GM04503 (cell line): ENCODE measurements at regions not wholly inside any gene's neighbourhood (a gene's known extent, or its start where the extent isn't known, plus 50 kb on each side); places are given as distances from the start of the nearest gene placed in this dataset.
"Not testable (repeated sequence)": the region's sequence is repeated elsewhere in the genome, so short reads cannot be mapped to it uniquely, and the experiment has no call there.

Source experiments
- DNase-seq: peaks from one replicate; pipeline ENCODE4 v3.0.0-alpha.2; 2012; ENCODE audit warnings: low read depth

- DNase-seq: no peak
Observed at GRCh38 chr12:116430911-116431565, 128.1 kb upstream of the MAP1LC3B2 start.

GRCh38 chr12:116431677-116432300 lies 127.4 kb upstream of the MAP1LC3B2 start:
- DNase-seq: no peak

DNA sequence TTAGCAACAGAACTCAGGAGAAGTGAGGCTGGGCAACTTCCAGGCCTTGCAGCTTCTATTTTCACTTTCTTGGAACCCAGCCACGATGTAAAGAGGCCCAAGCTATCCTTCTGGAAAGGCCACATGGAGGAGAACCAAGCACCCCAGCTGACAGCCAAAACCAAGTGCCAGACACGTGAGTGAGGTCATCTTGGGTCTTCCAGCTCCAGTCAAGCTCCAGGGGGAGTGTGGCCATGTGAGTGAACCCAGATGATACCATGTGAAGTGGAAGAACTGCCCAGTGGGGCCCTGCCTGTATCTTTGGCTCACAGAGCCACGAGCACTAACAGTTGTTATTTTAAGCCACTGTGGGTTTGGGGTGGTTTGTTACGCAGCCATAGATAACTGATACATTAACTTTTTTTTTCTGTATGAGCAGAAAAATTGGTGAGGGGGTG lies 126.8 kb upstream of the MAP1LC3B2 start:
- DNase-seq: peak; percentile 47

DNA sequence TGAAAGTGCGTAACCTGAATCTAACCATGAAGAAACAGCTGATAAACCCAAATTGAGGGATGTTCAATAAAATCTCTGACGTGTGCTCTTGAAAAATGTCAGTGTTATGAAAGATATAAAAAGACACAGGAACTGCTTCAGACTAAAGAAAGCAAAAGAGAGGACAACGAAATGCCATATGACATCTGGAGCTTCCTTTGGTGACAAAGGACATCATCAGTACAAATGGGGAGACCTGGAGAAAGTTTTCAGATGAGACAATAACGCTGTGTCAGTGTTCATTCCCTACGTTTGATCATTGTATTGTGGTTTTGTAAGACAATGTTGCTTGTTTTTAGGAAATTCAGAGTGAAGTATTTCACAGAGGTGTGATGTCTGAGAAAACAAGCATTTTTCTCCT lies 125.9 kb upstream of the MAP1LC3B2 start:
- DNase-seq: no peak

GRCh38 chr12:116434155-116435011 lies 124.8 kb upstream of the MAP1LC3B2 start:
- DNase-seq: peak; percentile 86

GRCh38 chr12:116435984-116436383 lies 123.2 kb upstream of the MAP1LC3B2 start:
- DNase-seq: no peak

GRCh38 chr12:116436561-116437249 lies 122.5 kb upstream of the MAP1LC3B2 start:
- no peak for DNase-seq

- DNase-seq: no peak
Observed at GRCh38 chr12:116441292-116441691, 117.9 kb upstream of the MAP1LC3B2 start.

DNA sequence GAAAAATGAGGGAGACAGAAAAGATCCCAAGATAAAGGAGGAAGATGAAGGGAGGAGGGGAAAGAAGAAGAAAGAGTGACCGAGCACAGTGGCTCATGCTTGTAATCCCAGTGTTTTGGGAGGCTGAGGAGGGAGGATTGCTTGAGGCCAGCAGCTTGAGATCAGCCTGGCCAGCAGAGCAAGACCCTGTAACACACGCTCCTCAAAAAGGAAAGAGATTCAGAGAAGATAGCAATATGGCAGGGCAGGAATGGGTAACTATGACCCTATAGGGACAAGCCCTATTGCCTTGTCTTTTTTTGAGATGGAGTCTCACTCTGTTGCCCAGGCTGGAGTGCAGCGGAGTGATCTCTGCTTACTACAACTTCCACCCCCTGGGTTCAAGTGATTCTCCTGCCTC lies 116.9 kb upstream of the MAP1LC3B2 start:
- no peak for DNase-seq

- no peak for DNase-seq
Observed at GRCh38 chr12:116442946-116443345, 116.2 kb upstream of the MAP1LC3B2 start.

- no peak for DNase-seq
Observed at GRCh38 chr12:116443821-116444589, 115.2 kb upstream of the MAP1LC3B2 start.

DNA sequence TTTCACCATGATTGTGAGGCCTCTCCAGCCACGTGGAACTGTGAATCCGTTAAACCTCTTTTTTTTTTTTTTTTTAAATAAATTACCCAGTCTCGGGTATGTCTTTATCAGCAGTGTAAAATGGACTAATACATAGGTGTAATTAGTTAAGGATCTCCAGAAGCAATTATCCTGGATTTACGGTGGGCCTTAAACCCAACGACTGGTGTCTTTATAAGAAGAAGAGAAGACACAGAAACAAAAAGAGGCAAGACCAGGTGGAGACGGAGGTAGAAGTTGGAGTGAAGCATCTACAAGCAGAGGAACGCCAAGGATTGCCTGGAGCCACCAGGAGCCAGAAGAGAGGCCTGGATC lies 114.6 kb upstream of the MAP1LC3B2 start:
- DNase-seq: no peak

- no peak for DNase-seq
Observed at GRCh38 chr12:116448165-116448739, 110.9 kb upstream of the MAP1LC3B2 start.

- no peak for DNase-seq
Observed at GRCh38 chr12:116450406-116450910, 108.7 kb upstream of the MAP1LC3B2 start.

- not testable (repeated sequence) for DNase-seq
Observed at GRCh38 chr12:116452975-116453374, 106.2 kb upstream of the MAP1LC3B2 start.

DNA sequence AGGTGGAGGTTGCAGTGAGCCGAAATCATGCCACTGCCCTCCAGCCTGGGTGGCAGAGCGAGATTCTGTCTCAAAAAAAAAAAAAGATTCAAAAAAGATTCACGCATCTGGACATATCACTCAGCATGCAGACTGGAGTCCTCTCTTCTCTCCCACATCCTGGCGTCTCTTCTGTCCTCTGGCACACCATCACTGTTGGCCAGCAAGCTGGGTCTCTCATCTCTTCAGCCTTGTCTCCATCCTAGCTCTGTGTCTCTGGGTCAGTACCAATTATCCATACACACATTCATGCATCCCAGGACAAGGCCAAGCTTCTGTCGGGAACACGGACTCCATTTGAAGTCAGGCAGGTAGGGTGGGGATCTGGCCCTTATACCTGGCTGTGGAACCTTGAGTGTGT lies 105.5 kb upstream of the MAP1LC3B2 start:
- DNase-seq: no peak

GRCh38 chr12:116454076-116454475 lies 105.1 kb upstream of the MAP1LC3B2 start:
- DNase-seq: no peak

GRCh38 chr12:116454950-116455447 lies 104.2 kb upstream of the MAP1LC3B2 start:
- DNase-seq: peak; percentile 89

GRCh38 chr12:116455540-116456329 lies 103.4 kb upstream of the MAP1LC3B2 start:
- peak; percentile 90 for DNase-seq
